ENCODE measurements at regions not wholly inside any gene's neighbourhood (a gene's known extent, or its start where the extent isn't known, plus 50 kb on each side); places are given as distances from the start of the nearest gene placed in this dataset.
"Not testable (repeated sequence)": the region's sequence is repeated elsewhere in the genome, so short reads cannot be mapped to it uniquely, and the experiment has no call there.

GRCh38 chr13:52324831-52325230, 81.1 kb downstream of the THSD1 start:
- not testable (repeated sequence) for H3K4me3 ChIP-seq (replicated peaks; ENCODE audit: low read depth, low read length); DNase-seq (ENCODE audit: extremely low read depth, low read depth)

GRCh38 chr13:52319876-52320275, 86.1 kb downstream of the THSD1 start:
- TF ChIP-seq CTCF (IDR thresholded peaks at IDR 0.05; ENCODE audit: low read depth, low read length, missing control alignments), result no peak
- DNase-seq (ENCODE audit: extremely low read depth, low read depth), result no peak
- H3K4me3 ChIP-seq (replicated peaks; ENCODE audit: low read depth, low read length), result no peak overlapping the region

GRCh38 chr13:52309833-52310232, 96.1 kb downstream of the THSD1 start:
- H3K4me3 ChIP-seq (replicated peaks; ENCODE audit: low read depth, low read length); DNase-seq (ENCODE audit: extremely low read depth, low read depth): not testable (repeated sequence)

GRCh38 chr13:52306336-52306735, 99.6 kb downstream of the THSD1 start:
- H3K4me3 ChIP-seq (replicated peaks; ENCODE audit: low read depth, low read length); DNase-seq (ENCODE audit: extremely low read depth, low read depth): not testable (repeated sequence)

- not testable (repeated sequence) for H3K4me3 ChIP-seq (replicated peaks; ENCODE audit: low read depth, low read length); DNase-seq (ENCODE audit: extremely low read depth, low read depth)
Measured at GRCh38 chr13:52303098-52303497, 102.9 kb downstream of the THSD1 start.

GRCh38 chr13:52302688-52303087, 103.3 kb downstream of the THSD1 start:
- DNase-seq (ENCODE audit: extremely low read depth, low read depth), result not testable (repeated sequence)

GRCh38 chr13:52301810-52302400, 104.1 kb downstream of the THSD1 start:
- H3K4me3 ChIP-seq (replicated peaks; ENCODE audit: low read depth, low read length); DNase-seq (ENCODE audit: extremely low read depth, low read depth): not testable (repeated sequence)

More at GRCh38 chr13:52302688-52303087, 103.3 kb downstream of the THSD1 start:
- H3K4me3 ChIP-seq (replicated peaks; ENCODE audit: low read depth, low read length), result not testable (repeated sequence)

GRCh38 chr13:52298079-52298661, 107.8 kb downstream of the THSD1 start:
- H3K4me3 ChIP-seq (replicated peaks; ENCODE audit: low read depth, low read length); DNase-seq (ENCODE audit: extremely low read depth, low read depth): not testable (repeated sequence)

GRCh38 chr13:52288891-52289290, 117.1 kb downstream of the THSD1 start:
- not testable (repeated sequence) for DNase-seq (ENCODE audit: extremely low read depth, low read depth); H3K4me3 ChIP-seq (replicated peaks; ENCODE audit: low read depth, low read length)

GRCh38 chr13:52281387-52281786, 122.0 kb upstream of the NEK3 start:
- not testable (repeated sequence) for H3K4me3 ChIP-seq (replicated peaks; ENCODE audit: low read depth, low read length); DNase-seq (ENCODE audit: extremely low read depth, low read depth)

- not testable (repeated sequence) for DNase-seq (ENCODE audit: extremely low read depth, low read depth); H3K4me3 ChIP-seq (replicated peaks; ENCODE audit: low read depth, low read length)
Measured at GRCh38 chr13:52279408-52279807, 120.0 kb upstream of the NEK3 start.

GRCh38 chr13:52254299-52254698, 94.9 kb upstream of the NEK3 start:
- not testable (repeated sequence) for H3K4me3 ChIP-seq (replicated peaks; ENCODE audit: low read depth, low read length); DNase-seq (ENCODE audit: extremely low read depth, low read depth)

- not testable (repeated sequence) for DNase-seq (ENCODE audit: extremely low read depth, low read depth); H3K4me3 ChIP-seq (replicated peaks; ENCODE audit: low read depth, low read length)
Measured at GRCh38 chr13:52240752-52241151, 81.4 kb upstream of the NEK3 start.

Measured in HFF-Myc (cell line).